ENCODE measurements at regions not wholly inside any gene's neighbourhood (a gene's known extent, or its start where the extent isn't known, plus 50 kb on each side); places are given as distances from the start of the nearest gene placed in this dataset.

- no peaks in the 10 kb centered on the region for H3K36me3 Mint-ChIP-seq (ENCODE audit: low read depth)
- H3K27ac Mint-ChIP-seq, result no peak overlapping the region
- H3K4me1 Mint-ChIP-seq (ENCODE audit: low read depth), result no peaks in the 10 kb centered on the region
- H3K36me3 ChIP-seq (ENCODE audit: insufficient read depth, low read length), result no peaks in the 10 kb centered on the region
- H3K27me3 ChIP-seq (ENCODE audit: control insufficient read depth in 1 of 2, insufficient read depth in 2 of 2, low read length in 2 of 2), result peaks cover 0 to under 1% of the 10 kb centered on the region in 2 experiments
- H3K27ac ChIP-seq (ENCODE audit: low read depth in 1 of 2, low read length in 2 of 2), result no peak overlapping the region
- no peaks in the 10 kb centered on the region for H3K9me3 ChIP-seq (ENCODE audit: control insufficient read depth in 1 of 2, insufficient read depth in 1 of 2, low read length in 2 of 2)
- CTCF ChIA-PET, result no interaction called here
- DNase-seq (peak in 1 of 14 experiments; percentile 10), ATAC-seq (ENCODE audit: poor library complexity) (no peak)
- POLR2A ChIA-PET, result no interaction called here
- H3K4me1 ChIP-seq (ENCODE audit: insufficient read depth, low read length), result no peaks in the 10 kb centered on the region
- H3K9me3 Mint-ChIP-seq, result no peaks in the 10 kb centered on the region
- intact Hi-C loops (cut with DNase I, micrococcal nuclease), result no loop called here
- no peaks in the 10 kb centered on the region for H3K27me3 Mint-ChIP-seq
- H3K4me3 ChIP-seq (ENCODE audit: low read length), result no peak overlapping the region
- TF ChIP-seq, protein P1, sequence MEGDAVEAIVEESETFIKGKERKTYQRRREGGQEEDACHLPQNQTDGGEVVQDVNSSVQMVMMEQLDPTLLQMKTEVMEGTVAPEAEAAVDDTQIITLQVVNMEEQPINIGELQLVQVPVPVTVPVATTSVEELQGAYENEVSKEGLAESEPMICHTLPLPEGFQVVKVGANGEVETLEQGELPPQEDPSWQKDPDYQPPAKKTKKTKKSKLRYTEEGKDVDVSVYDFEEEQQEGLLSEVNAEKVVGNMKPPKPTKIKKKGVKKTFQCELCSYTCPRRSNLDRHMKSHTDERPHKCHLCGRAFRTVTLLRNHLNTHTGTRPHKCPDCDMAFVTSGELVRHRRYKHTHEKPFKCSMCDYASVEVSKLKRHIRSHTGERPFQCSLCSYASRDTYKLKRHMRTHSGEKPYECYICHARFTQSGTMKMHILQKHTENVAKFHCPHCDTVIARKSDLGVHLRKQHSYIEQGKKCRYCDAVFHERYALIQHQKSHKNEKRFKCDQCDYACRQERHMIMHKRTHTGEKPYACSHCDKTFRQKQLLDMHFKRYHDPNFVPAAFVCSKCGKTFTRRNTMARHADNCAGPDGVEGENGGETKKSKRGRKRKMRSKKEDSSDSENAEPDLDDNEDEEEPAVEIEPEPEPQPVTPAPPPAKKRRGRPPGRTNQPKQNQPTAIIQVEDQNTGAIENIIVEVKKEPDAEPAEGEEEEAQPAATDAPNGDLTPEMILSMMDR (IDR thresholded peaks at IDR 0.05), result no peak
- H3K4me3 Mint-ChIP-seq, result no peak overlapping the region
Observed at GRCh38 chr3:194282436-194283122, 68.5 kb downstream of the CPN2 start.

- no peaks in the 10 kb centered on the region for H3K9me3 ChIP-seq (ENCODE audit: control insufficient read depth in 1 of 2, insufficient read depth in 1 of 2, low read length in 2 of 2)
- ATAC-seq (ENCODE audit: poor library complexity), result no peak
Observed at GRCh38 chr3:194283221-194284006, 67.7 kb downstream of the CPN2 start.

GRCh38 chr3:194284351-194284750 is 66.8 kb downstream of the CPN2 start:
- Mint-ChIP-seq H3K4me3 (no peak overlapping the region), H3K4me1 (ENCODE audit: low read depth) (no peaks in the 10 kb centered on the region), H3K9me3 (no peaks in the 10 kb centered on the region), H3K27ac (no peak overlapping the region), H3K27me3 (peaks cover 5% of the 10 kb centered on the region), H3K36me3 (ENCODE audit: low read depth) (no peaks in the 10 kb centered on the region)
- TF ChIP-seq, protein P1 (IDR thresholded peaks at IDR 0.05), result no peak
- Histone ChIP-seq H3K36me3 (ENCODE audit: insufficient read depth, low read length) (no peaks in the 10 kb centered on the region), H3K27ac (ENCODE audit: low read depth in 1 of 2, low read length in 2 of 2) (no peak overlapping the region), H3K9me3 (ENCODE audit: control insufficient read depth in 1 of 2, insufficient read depth in 1 of 2, low read length in 2 of 2) (no peaks in the 10 kb centered on the region), H3K4me1 (ENCODE audit: insufficient read depth, low read length) (no peaks in the 10 kb centered on the region), H3K27me3 (ENCODE audit: control insufficient read depth in 1 of 2, insufficient read depth in 2 of 2, low read length in 2 of 2) (peaks cover 0 to 4% of the 10 kb centered on the region in 2 experiments), H3K4me3 (ENCODE audit: low read length) (no peak overlapping the region)
- ChIA-PET CTCF (interaction anchor here (0.5 kb wide), 1 partner anchor 20 kb away, joined by 5 read pairs; no protein-coding TSS in a partner anchor), POLR2A (no interaction called here)
- ATAC-seq (ENCODE audit: poor library complexity) (no peak), DNase-seq (peak in 1 of 14 experiments; percentile 7)
- intact Hi-C loops (cut with DNase I, micrococcal nuclease), result no loop called here

More at GRCh38 chr3:194283221-194284006, 67.7 kb downstream of the CPN2 start:
- Mint-ChIP-seq H3K4me3 (no peak overlapping the region), H3K36me3 (ENCODE audit: low read depth) (no peaks in the 10 kb centered on the region), H3K4me1 (ENCODE audit: low read depth) (no peaks in the 10 kb centered on the region), H3K27me3 (no peaks in the 10 kb centered on the region), H3K9me3 (no peaks in the 10 kb centered on the region), H3K27ac (no peak overlapping the region)
- TF ChIP-seq, protein P1 (IDR thresholded peaks at IDR 0.05), result no peak
- peaks cover 0 to 4% of the 10 kb centered on the region in 2 experiments for H3K27me3 ChIP-seq (ENCODE audit: control insufficient read depth in 1 of 2, insufficient read depth in 2 of 2, low read length in 2 of 2)
- peak in 1 of 14 experiments; percentile 11 for DNase-seq
- H3K36me3 ChIP-seq (ENCODE audit: insufficient read depth, low read length), result no peaks in the 10 kb centered on the region
- no peak overlapping the region for H3K27ac ChIP-seq (ENCODE audit: low read depth in 1 of 2, low read length in 2 of 2)
- POLR2A ChIA-PET, result no interaction called here
- intact Hi-C loops (cut with DNase I, micrococcal nuclease), result no loop called here
- H3K4me1 ChIP-seq (ENCODE audit: insufficient read depth, low read length), result no peaks in the 10 kb centered on the region
- CTCF ChIA-PET, result no interaction called here
- no peak overlapping the region for H3K4me3 ChIP-seq (ENCODE audit: low read length)
